Right lung (tissue), 2 donors: ENCODE measurements at regions not wholly inside any gene's neighbourhood (a gene's known extent, or its start where the extent isn't known, plus 50 kb on each side); places are given as distances from the start of the nearest gene placed in this dataset.
"Not testable (repeated sequence)": the region's sequence is repeated elsewhere in the genome, so short reads cannot be mapped to it uniquely, and the experiment has no call there.

Experiments
- DNase-seq, 2 donors: peaks; one replicate each; pipeline ENCODE4 v3.0.0-alpha.2; 2013

DNA sequence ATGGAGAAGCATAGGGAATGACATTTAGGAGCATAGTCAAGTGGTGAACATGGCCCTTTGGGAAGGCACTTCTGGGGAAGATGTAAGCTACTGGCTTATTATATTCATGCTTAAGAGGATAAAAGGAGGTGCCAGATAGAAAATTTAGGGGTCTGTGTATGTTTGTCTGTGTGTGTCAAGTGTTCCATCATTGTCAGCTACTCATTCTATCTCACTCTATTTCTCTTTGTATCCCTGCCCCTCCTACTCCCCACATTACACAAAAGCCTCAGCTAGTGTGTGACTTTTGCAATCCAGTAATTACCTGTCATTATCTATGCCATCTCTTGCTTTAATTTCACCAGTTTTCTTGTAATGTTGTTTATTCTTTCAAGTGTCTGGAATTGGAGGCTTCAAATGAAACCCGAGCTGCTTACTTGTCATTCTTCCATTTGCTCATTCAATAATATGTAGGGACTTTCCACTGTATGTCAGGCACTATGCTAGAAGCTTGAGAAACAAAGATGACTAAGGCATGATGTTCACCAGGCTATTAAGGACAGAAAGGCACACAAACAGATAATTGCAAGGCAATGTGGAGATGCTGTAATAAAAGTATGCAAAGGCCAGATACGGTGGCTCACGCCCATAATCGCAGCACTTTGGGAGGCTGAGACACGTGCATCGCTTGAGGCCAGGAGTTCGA lies 229.8 kb upstream of the TEX13C start:
- DNase-seq, result no peak

DNA sequence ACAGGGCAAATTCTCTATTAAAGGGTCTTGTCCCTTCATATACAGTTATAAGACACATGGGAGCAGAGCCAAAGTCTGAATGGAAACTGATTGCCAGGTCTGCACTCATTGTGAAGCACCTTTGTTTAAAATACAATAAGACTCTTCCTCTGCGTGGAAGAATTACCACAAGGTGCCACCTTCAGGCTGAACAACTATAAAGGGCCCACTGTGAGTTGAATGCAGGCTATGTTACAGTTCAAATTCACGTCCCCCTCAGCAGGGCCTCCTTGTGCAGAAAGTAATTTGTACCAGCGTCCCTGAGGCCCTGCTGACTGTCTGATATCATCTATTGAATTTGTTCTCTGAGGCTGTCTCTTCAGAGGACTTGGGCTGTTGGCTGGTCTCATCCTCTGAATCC lies 225.8 kb upstream of the TEX13C start:
- no peak for DNase-seq

DNA sequence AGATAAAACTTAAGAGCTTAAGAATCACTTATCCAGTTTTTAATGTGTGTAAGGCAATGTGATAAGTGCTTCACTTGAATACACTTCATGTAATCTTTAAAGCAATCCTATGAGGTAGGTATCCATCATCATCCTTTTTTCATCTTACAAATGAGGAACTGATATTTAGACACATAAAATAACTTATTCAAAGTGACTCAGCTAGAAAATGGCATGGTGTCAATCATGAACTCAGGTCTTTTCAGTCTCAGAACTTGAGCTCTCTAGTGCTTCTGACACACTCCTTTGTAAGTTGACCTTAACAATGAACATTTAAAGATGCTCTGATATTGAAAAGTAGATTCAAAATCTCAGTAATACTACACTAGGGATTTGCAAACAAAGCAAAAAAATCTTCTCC lies 224.8 kb upstream of the TEX13C start:
- no peak for DNase-seq

DNA sequence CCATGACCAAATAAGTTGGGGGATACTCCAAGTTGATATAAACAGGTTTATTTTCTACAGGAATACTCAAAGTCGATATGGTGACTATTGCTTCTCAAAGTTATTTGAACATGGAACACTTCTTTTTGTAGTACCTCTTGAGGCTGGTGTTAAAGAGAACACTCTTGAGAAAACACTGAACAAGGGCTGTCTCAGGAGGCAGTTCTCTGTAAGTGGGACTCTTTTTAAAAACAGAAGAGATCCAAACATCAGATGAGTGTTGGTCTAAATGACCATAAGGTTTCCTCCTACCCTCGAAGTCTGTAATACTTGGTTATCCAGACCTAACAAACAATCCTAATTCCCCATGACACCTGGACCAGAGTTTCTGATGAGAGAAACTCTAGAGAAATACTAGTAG lies 223.2 kb upstream of the TEX13C start:
- peak in 1 of 2 donors; percentile 2 for DNase-seq

DNA sequence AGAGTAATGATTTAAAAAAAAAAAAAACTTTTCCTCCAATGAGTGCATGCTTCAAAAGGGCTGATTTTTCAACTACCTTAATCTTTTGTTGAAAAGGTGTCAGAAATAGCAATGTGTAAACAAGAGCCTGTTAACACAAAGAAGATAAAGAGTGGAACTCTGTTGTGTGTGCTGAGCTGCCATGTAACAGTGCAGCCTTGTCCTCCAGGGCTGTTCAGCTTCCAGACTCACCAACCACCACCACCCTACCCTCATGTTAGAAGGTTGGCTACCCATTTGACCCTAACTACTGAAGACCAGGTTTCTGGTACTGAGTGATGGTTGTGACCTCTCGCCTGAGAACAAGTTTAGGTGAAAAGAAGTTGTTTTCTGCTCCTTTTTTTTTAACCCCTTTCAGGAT lies 222.8 kb upstream of the TEX13C start:
- no peak for DNase-seq

DNA sequence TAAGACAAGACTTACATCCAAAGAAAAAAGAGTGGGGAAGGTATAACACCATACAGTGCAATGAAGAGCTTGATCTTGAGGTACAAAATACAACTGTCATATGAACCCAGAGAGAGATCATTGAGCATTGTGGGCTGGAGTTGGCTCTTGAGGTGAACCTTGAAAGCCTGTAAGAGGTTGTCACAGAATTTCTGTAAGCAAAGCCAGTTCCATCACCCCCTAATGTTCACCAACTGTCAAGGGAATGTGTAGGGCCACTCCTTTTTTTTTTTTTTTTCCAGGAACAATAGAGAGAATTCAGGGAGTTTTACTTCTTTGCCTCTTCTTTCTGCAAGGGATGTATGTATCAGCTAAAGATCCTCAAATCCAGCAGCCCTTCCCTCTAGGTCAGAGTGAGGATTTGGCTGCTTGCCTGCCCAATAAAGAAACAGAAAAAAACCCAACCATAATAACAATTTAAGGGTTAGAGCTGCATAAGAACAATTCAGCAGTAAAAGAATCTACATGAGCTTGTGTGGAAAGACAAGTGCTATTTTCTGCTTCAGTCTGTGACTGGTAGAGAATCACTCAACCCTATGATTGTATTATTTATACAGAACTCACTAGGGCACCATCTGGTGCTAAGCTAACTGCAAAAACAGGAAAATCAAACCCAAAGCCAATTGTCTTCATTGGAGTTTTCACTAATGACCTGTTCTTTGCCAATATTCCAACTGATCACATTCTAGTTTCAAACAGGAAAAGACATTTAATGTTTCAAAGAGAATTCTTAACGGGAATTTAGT lies 217.5 kb upstream of the TEX13C start:
- no peak for DNase-seq

GRCh38 chrX:125103693-125104092 lies 216.0 kb upstream of the TEX13C start:
- DNase-seq, result no peak

- DNase-seq, result no peak
Measured at GRCh38 chrX:125108921-125109320, 210.8 kb upstream of the TEX13C start.

GRCh38 chrX:125131164-125131563 lies 188.5 kb upstream of the TEX13C start:
- no peak for DNase-seq

GRCh38 chrX:125132274-125132673 lies 187.4 kb upstream of the TEX13C start:
- DNase-seq, result no peak

DNA sequence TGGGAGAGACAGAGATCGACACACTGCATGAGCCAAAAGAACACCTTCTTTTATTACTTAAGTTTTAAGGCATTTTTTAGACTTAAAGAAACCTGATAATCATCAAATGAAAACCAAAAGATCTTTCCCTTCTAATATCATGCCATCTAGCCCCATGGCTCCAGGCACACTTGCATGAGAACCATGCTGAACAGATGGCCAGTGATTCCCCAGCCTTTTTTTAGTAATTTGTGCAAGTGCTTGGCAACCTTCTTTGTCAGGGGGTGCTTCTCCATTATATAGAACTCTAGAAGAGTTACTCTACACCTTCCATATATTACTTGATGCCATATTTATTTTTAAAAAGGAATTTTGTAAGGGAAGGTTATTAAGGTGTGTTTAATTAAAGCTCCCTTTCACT lies 182.2 kb upstream of the TEX13C start:
- no peak for DNase-seq

- DNase-seq, result no peak
Measured at GRCh38 chrX:125150231-125150630, 169.4 kb upstream of the TEX13C start.

DNA sequence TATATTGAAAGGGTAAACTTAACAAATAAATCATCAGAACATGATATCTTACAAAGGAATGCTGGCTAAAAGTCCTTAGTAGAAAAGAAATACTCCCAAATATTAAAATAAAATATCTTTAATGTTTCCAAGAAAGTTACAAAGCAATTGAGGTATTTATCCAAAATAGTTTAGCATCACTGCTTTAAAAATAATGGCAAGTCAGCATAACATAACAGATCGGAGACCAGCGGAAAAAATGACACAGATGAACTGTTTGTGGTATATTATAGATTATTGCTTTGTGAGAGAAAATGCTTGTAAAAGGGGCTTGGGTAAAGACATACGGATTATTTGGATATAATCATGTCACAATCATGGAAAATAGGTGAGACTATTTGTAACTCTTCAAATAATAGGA lies 168.5 kb upstream of the TEX13C start:
- no peak for DNase-seq

DNA sequence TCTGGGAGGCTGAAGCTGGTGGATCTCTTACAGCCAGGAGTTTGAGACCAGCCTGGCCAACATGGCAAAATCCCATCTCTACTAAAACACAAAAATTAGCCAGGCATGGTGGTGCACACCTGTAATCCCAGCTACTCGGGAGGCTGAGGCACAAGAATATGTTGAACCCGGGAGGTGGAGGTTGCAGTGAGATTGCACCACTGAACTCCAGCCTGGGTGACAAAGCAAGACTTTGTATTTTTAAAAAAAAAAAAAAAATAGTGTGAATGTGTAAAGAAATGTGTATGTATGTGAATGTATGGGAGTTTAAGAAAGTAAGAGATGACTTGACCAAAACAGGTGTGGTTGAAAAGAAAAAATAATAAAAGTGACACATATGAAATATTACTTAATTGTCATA lies 167.7 kb upstream of the TEX13C start:
- no peak for DNase-seq

GRCh38 chrX:125153621-125154020 lies 166.1 kb upstream of the TEX13C start:
- DNase-seq, result no peak

DNA sequence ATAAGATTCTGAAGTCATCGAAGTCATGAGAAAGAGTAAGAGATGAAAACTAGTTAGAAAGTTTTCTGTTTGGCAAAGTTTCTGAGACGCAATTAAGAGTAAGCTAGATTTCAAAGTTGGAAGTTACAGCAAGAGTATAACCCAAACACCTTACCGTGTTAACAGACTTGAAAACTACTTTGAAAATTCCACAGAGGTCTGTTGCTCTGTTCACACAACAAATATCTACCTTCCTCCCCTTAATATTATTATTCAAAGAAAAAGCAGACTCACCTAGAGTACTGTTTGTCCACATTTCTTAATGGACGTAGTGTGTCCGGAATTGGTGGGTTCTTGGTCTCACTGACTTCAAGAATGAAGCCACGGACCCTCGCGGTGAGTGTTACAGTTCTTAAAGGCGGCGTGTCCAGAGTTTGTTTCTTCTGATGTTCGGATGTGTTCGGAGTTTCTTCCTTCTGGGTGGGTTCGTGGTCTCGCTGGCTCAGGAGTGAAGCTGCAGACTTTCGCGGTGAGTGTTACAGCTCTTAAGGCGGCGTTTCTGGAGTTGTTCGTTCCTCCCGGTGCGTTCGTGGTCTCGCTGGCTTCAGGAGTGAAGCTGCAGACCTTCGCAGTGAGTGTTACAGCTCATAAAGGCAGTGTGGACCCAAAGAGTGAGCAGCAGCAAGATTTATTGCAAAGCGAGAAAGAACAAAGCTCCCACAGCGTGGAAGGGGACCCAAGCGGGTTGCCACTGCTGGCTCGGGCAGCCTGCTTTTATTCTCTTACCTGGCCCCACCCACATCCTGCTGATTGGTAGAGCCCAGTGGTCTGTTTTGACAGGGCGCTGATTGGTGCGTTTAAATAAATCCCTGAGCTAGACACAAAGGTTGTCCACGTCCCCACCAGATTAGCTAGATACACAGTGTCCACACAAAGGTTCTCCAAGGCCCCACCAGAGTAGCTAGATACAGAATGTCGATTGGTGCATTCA lies 165.1 kb upstream of the TEX13C start:
- not testable (repeated sequence) for DNase-seq

DNA sequence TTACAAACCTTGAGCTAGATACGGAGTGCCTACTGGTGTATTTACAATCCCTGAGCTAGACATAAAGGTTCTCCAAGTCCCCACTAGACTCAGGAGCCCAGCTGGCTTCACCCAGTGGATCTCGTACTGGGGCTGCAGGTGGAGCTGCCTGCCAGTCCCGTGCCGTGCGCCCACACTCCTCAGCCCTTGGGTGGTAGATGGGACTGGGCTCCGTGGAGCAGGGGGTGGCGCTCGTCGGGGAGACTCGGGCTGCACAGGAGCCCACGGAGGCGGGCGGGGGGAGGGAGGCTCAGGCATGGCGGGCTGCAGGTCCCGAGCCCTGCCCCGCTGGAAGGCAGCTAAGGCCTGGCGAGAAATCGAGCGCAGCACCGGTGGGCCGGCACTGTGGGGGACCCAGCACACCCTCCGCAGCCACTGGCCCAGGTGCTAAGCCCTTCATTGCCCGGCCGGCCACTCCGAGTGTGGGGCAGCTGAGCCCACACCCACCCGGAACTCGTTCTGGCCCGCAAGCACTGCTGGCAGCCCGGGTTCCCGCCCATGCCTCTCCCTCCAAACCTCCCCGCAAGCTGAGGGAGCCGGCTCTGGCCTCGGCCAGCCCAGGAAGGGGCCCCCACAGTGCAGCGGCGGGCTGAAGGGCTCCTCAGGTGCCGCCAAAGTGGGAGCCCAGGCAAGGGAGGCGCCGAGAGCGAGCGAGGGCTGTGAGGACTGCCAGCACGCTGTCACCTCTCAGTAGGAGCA lies 164.2 kb upstream of the TEX13C start:
- DNase-seq, result not testable (repeated sequence)

- DNase-seq, result no peak
Measured at GRCh38 chrX:125170459-125170858, 149.2 kb upstream of the TEX13C start.

GRCh38 chrX:125172531-125172930 lies 147.1 kb upstream of the TEX13C start:
- no peak for DNase-seq

DNA sequence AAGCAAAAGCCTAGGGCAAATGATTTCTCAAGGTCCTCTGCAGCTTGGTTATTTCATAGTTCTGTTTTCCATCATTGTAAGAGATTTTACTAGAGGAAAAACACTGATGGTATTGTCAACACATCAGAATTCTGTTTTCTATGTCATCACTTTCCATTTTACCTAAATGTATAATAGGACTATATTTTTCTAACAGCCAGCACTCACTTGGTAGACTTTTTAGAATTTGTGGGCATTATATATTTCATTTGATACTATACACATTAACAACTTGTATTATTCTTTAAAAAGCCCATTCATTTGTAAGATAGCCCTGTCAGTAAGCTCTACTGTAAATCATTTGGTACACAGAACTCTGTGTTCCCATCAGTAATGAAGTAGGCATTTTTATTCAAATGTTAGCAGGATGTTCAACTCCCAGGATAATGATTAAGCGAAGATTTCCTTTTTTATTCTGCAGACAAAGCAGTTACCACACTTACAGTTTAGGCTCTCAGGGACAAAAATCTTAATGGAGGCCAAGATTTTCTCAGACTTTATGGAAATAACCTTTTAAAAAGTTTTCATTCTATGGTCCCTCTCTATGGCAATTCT lies 143.6 kb upstream of the TEX13C start:
- DNase-seq, result no peak

DNA sequence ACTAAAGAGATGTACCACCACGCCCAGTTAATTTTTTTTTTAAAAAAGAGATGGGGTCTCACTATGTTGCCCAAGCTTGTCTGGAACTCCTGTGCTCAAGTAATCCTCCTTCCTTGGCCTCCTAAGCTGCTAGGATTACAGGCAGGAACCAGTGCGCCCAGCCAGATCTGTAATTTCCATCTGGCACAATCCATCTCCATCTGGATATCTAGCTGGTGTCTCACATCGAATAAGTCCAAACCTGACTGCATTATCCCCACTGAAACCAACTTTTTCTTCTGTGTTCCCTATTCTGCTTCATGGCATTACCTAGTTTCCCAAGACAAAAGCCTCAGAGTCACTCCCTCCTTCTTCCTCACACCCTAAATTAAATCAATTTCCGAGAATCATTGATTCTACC lies 125.8 kb upstream of the TEX13C start:
- no peak for DNase-seq
